BLaER1 (cell line): ENCODE measurements at regions not wholly inside any gene's neighbourhood (a gene's known extent, or its start where the extent isn't known, plus 50 kb on each side); places are given as distances from the start of the nearest gene placed in this dataset.

Source experiments
- H3K27ac ChIP-seq: shearing (Covaris generic); formaldehyde crosslinking; 2 replicates; pipeline ENCODE4 v1.8.1; 2022
- H3K27me3 ChIP-seq: shearing (Covaris generic); formaldehyde crosslinking; 2 replicates; pipeline ENCODE4 v1.8.1; 2022
- H3K36me3 ChIP-seq: shearing (Covaris generic); formaldehyde crosslinking; 2 replicates; pipeline ENCODE4 v1.8.1; 2022
- H3K4me1 ChIP-seq: shearing (Covaris generic); formaldehyde crosslinking; 2 replicates; pipeline ENCODE4 v1.8.1; 2022
- H3K4me2 ChIP-seq: shearing (Covaris generic); formaldehyde crosslinking; 2 replicates; pipeline ENCODE4 v1.8.1; 2022
- H3K4me3 ChIP-seq: shearing (Covaris generic); formaldehyde crosslinking; 2 replicates; pipeline ENCODE4 v1.8.1; 2022
- H3K9ac ChIP-seq: shearing (Covaris generic); formaldehyde crosslinking; 2 replicates; pipeline ENCODE4 v1.8.1; 2022
- H3K9me3 ChIP-seq: shearing (Covaris generic); formaldehyde crosslinking; 2 replicates; pipeline ENCODE4 v1.8.1; 2022
- H4K20me1 ChIP-seq: shearing (Covaris generic); formaldehyde crosslinking; 2 replicates; pipeline ENCODE4 v1.8.1; 2022
- Cebpa-rat ChIP-seq: shearing (Covaris generic); IDR thresholded peaks from 2 replicates; pipeline ENCODE4 v1.8.1; 2022

DNA sequence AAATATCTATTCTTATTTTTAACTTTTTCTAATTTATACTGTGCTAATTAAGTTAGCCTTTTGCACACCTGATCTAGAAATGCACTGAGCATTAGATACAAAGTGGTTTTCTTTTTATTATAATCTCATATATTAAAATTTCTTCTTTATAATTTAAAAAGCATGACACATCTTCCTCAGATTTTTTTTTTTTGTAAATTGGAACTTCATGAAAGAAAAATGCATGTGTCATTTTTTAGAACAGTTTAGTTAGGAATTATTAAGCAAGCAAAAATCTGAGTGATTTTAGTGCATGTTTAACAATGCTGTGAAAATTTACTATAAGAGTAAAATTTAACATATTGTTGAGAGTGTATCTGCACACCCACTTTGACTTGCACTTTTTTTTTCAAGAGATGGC is 367.9 kb downstream of the TFEC start:
- no peaks in the 10 kb centered on the region for H3K4me1 ChIP-seq
- no peak overlapping the region for H3K9ac ChIP-seq
- H3K27me3 ChIP-seq = no peaks in the 10 kb centered on the region
- no peaks in the 10 kb centered on the region for H3K9me3 ChIP-seq
- no peaks in the 10 kb centered on the region for H3K36me3 ChIP-seq
- H3K4me2 ChIP-seq = no peak overlapping the region
- TF ChIP-seq Cebpa-rat = no peak
- H3K27ac ChIP-seq = no peak overlapping the region
- H4K20me1 ChIP-seq = no peaks in the 10 kb centered on the region
- H3K4me3 ChIP-seq = no peak overlapping the region

DNA sequence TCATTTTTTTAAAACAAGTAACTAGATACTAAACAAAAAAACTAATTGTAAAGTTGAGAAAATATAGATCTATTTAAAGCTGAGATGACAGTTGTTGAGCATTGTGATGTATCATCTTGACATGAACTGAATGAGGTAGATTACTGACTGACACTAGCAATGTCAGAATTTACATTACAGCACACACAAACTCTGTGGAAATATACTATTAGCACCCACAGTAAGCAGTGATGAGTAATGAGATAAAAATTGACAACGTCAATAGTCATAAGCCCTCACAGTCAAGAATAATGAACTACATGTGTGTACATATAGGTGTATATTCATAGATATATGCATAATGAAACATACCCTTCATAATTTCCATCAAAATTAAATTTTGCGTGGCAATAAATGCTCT is 368.4 kb downstream of the TFEC start:
- no peaks in the 10 kb centered on the region for H3K4me1 ChIP-seq
- TF ChIP-seq Cebpa-rat = no peak
- no peak overlapping the region for H3K27ac ChIP-seq

GRCh38 chr7:115658223-115658622 is 372.3 kb downstream of the TFEC start:
- H3K36me3 ChIP-seq = no peaks in the 10 kb centered on the region
- H3K9me3 ChIP-seq = no peaks in the 10 kb centered on the region
- TF ChIP-seq Cebpa-rat = no peak
- no peaks in the 10 kb centered on the region for H3K27me3 ChIP-seq
- H3K4me2 ChIP-seq = no peak overlapping the region
- no peak overlapping the region for H3K27ac ChIP-seq
- no peak overlapping the region for H3K9ac ChIP-seq
- no peaks in the 10 kb centered on the region for H3K4me1 ChIP-seq
- H3K4me3 ChIP-seq = no peak overlapping the region
- no peaks in the 10 kb centered on the region for H4K20me1 ChIP-seq

More for the DNA sequence above, 368.4 kb downstream of the TFEC start:
- Histone ChIP-seq H3K36me3 (no peaks in the 10 kb centered on the region), H3K9ac (no peak overlapping the region), H3K9me3 (no peaks in the 10 kb centered on the region), H3K4me3 (no peak overlapping the region), H3K27me3 (no peaks in the 10 kb centered on the region), H4K20me1 (no peaks in the 10 kb centered on the region), H3K4me2 (no peak overlapping the region)

GRCh38 chr7:115654384-115655214 is 376.0 kb downstream of the TFEC start:
- TF ChIP-seq Cebpa-rat = no peak
- H3K4me1 ChIP-seq = no peaks in the 10 kb centered on the region
- no peak overlapping the region for H3K9ac ChIP-seq
- no peaks in the 10 kb centered on the region for H3K27me3 ChIP-seq
- no peak overlapping the region for H3K4me3 ChIP-seq
- H3K9me3 ChIP-seq = no peaks in the 10 kb centered on the region
- H4K20me1 ChIP-seq = no peaks in the 10 kb centered on the region
- no peaks in the 10 kb centered on the region for H3K36me3 ChIP-seq
- H3K4me2 ChIP-seq = no peak overlapping the region
- no peak overlapping the region for H3K27ac ChIP-seq

- H3K27ac ChIP-seq = no peak overlapping the region
- no peaks in the 10 kb centered on the region for H4K20me1 ChIP-seq
- H3K27me3 ChIP-seq = no peaks in the 10 kb centered on the region
- no peaks in the 10 kb centered on the region for H3K4me1 ChIP-seq
- TF ChIP-seq Cebpa-rat = no peak
- H3K9me3 ChIP-seq = no peaks in the 10 kb centered on the region
- H3K9ac ChIP-seq = no peak overlapping the region
- H3K36me3 ChIP-seq = no peaks in the 10 kb centered on the region
- no peak overlapping the region for H3K4me3 ChIP-seq
- H3K4me2 ChIP-seq = no peak overlapping the region
These were observed 381.1 kb downstream of the TFEC start for GRCh38 chr7:115649429-115649828.

DNA sequence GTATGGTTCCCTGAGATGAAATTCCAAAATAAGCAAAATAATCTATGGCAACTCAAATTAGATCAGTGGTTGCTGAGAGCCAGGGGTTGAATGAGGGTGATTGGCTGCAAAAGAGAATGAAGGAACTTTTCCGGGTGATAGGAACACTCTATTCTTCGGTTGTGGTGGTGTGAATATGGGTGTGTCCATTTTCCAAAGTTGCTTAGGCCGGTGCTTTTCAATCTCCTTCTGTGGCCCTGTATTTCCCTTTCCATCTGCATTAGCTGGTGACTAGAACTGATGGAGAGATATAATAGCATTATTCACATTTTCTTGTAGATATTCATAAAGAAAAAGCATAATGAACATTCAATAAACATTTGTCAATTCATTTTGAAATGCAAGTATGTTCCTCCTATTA is 382.9 kb downstream of the TFEC start:
- Histone ChIP-seq H3K27me3 (no peaks in the 10 kb centered on the region), H3K9ac (no peak overlapping the region), H3K4me3 (no peak overlapping the region), H3K4me2 (no peak overlapping the region), H3K9me3 (no peaks in the 10 kb centered on the region), H3K27ac (no peak overlapping the region), H4K20me1 (no peaks in the 10 kb centered on the region), H3K4me1 (no peaks in the 10 kb centered on the region), H3K36me3 (no peaks in the 10 kb centered on the region)
- no peak for TF ChIP-seq Cebpa-rat

DNA sequence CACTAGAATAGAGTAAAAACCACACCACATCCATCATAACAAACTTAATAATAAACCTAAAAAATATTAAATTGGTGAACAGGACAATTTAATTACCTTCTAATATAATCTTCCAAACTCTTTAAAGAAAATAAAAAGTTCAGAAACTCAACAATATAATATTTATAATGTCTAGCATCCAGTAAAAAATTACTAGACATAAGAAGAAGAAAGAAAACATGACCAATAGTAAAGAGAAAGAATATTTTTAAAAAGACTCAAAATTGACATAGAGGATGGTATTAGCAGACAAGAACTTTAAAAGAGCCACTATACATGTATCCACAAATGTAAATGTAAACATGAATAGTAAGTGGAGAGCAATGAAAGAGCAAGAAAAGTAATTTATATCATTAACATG is 388.4 kb downstream of the TFEC start:
- Histone ChIP-seq H3K4me1 (no peaks in the 10 kb centered on the region), H4K20me1 (no peaks in the 10 kb centered on the region), H3K9me3 (peaks cover 6% of the 10 kb centered on the region; the same call in 1 of the 2 replicates), H3K4me2 (no peak overlapping the region), H3K36me3 (no peaks in the 10 kb centered on the region), H3K27me3 (no peaks in the 10 kb centered on the region), H3K27ac (no peak overlapping the region), H3K9ac (no peak overlapping the region), H3K4me3 (no peak overlapping the region)
- TF ChIP-seq Cebpa-rat = no peak

DNA sequence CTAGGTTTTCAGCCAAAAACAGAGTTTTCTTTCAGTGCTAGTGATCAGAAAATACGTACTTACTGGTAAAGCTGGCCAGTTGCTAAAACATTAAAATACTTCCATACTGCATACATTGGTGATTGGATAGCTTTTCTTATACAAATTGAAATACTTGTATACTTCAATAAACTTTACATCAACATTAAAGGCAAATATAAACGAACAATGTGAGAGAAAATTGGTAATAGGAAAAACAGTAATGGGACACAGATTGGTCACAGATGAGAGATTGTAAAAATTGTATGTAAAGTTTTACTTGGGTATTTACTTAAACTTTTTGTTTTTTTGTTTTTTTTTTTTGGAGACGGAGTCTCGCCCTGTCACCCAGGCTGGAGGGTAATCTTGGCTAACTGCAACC is 391.7 kb downstream of the TFEC start:
- Histone ChIP-seq H4K20me1 (no peaks in the 10 kb centered on the region), H3K4me3 (no peak overlapping the region), H3K9me3 (peaks cover 6% of the 10 kb centered on the region; the same call in 1 of the 2 replicates), H3K9ac (no peak overlapping the region), H3K4me1 (no peaks in the 10 kb centered on the region), H3K27ac (no peak overlapping the region), H3K4me2 (no peak overlapping the region), H3K27me3 (no peaks in the 10 kb centered on the region), H3K36me3 (no peaks in the 10 kb centered on the region)
- no peak for TF ChIP-seq Cebpa-rat

- Histone ChIP-seq H3K9ac (no peak overlapping the region), H3K4me1 (no peaks in the 10 kb centered on the region), H3K9me3 (peaks cover 6% of the 10 kb centered on the region; the same call in 1 of the 2 replicates), H3K27ac (no peak overlapping the region), H3K4me3 (no peak overlapping the region), H3K4me2 (no peak overlapping the region), H3K27me3 (no peaks in the 10 kb centered on the region), H4K20me1 (no peaks in the 10 kb centered on the region), H3K36me3 (no peaks in the 10 kb centered on the region)
- no peak for TF ChIP-seq Cebpa-rat
These were observed 393.4 kb downstream of the TFEC start for GRCh38 chr7:115637128-115637527.

DNA sequence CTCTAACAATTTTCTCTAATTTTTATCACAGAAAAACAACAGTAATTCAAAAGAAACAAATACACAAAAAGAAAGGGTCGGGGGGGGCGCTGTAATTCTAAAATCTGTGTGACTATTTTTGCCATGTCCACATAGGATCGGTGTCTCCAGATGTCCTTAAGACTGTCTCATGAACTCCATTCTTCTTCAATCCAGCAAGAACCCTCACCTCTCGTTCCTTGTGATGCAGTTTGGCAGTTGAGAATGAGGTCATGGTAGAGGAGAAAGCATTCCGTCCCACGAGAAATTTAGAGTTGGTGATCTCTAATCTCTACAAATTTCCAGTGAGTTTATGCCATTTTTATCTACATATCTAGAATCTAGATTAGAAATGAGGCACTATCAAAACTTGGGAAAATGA is 394.7 kb downstream of the TFEC start:
- no peak overlapping the region for H3K4me3 ChIP-seq
- no peaks in the 10 kb centered on the region for H4K20me1 ChIP-seq
- H3K27ac ChIP-seq = no peak overlapping the region
- no peaks in the 10 kb centered on the region for H3K9me3 ChIP-seq
- no peak for TF ChIP-seq Cebpa-rat
- no peaks in the 10 kb centered on the region for H3K27me3 ChIP-seq
- no peaks in the 10 kb centered on the region for H3K4me1 ChIP-seq
- H3K36me3 ChIP-seq = no peaks in the 10 kb centered on the region
- H3K4me2 ChIP-seq = no peak overlapping the region
- no peak overlapping the region for H3K9ac ChIP-seq
